Common myeloid progenitor, CD34-positive (primary cell): ENCODE measurements at regions not wholly inside any gene's neighbourhood (a gene's known extent, or its start where the extent isn't known, plus 50 kb on each side); places are given as distances from the start of the nearest gene placed in this dataset.
A peak's percentile ranks its signal among the peaks of the same experiment; 100 is the strongest.

Source experiments
- CTCF ChIA-PET: fragments of 350-600 bp; sonication (Branson Sonifier 250); formaldehyde crosslinking; loops from one replicate; lab custom pipeline; 2021; ENCODE audit warnings: antibody characterized with exemption; lab: Charles Lee
- POLR2A ChIA-PET: fragments of 350-600 bp; sonication (Branson Sonifier 250); formaldehyde crosslinking; loops from one replicate; lab custom pipeline; 2021; ENCODE audit warnings: antibody characterized with exemption; lab: Charles Lee
- DNase-seq, 3 donors: peaks; one replicate each; pipeline versions ENCODE4 v3.0.0 to v3.0.0-alpha.2; 2013
- H3K27ac ChIP-seq, 2 experiments: 1 replicate in 1 of 2; 2 replicates in 1 of 2; pipeline ENCODE4 v1.7.0; 2013; ENCODE audit warnings: inconsistent platforms in 2 of 2, low read length in 2 of 2, mild to moderate bottlenecking in 2 of 2, low read depth in 1 of 2, moderate library complexity in 1 of 2; ENCODE audit not compliant: severe bottlenecking in 2 of 2, insufficient read depth in 1 of 2, poor library complexity in 1 of 2
- H3K27me3 ChIP-seq, 5 experiments: replicated peaks in 2 of 5; 1 replicate in 3 of 5; 2 replicates in 2 of 5; pipeline versions ENCODE4 v1.6.1 to v1.7.0; 2013; ENCODE audit warnings: low read length in 4 of 5, mild to moderate bottlenecking in 2 of 5, moderate library complexity in 2 of 5, inconsistent platforms in 1 of 5; ENCODE audit not compliant: insufficient read depth in 5 of 5, control insufficient read depth in 4 of 5
- H3K36me3 ChIP-seq, 4 experiments: 1 replicate in 2 of 4; 2 replicates in 2 of 4; pipeline versions ENCODE4 v1.6.1 to v1.7.0; 2013; ENCODE audit warnings: low read length in 3 of 4, control low read depth in 1 of 4, mild to moderate bottlenecking in 1 of 4; ENCODE audit not compliant: control insufficient read depth in 4 of 4, insufficient read depth in 4 of 4
- H3K4me1 ChIP-seq, 4 experiments: 1 replicate in 3 of 4; 2 replicates in 1 of 4; pipeline versions ENCODE4 v1.6.1 to v1.7.1; 2013; ENCODE audit warnings: low read length in 3 of 4, mild to moderate bottlenecking in 3 of 4, control low read depth in 1 of 4, inconsistent platforms in 1 of 4, moderate library complexity in 1 of 4; ENCODE audit not compliant: control insufficient read depth in 4 of 4, insufficient read depth in 4 of 4; ENCODE audit errors: control extremely low read depth in 1 of 4
- H3K4me3 ChIP-seq, 7 experiments: 1 replicate in 4 of 7; 2 replicates in 3 of 7; pipeline versions ENCODE4 v1.5.1 to v1.7.0; 2013; ENCODE audit warnings: mild to moderate bottlenecking in 7 of 7, low read length in 6 of 7, moderate library complexity in 6 of 7, inconsistent platforms in 2 of 7, low read depth in 2 of 7, control low read depth in 1 of 7; ENCODE audit not compliant: insufficient read depth in 4 of 7, control insufficient read depth in 1 of 7; ENCODE audit errors: extremely low read depth in 1 of 7
- H3K9me3 ChIP-seq, 5 experiments: 1 replicate in 4 of 5; 2 replicates in 1 of 5; pipeline versions ENCODE4 v1.6.1 to v1.7.1; 2013; ENCODE audit warnings: low read length in 4 of 5, mild to moderate bottlenecking in 2 of 5, inconsistent platforms in 1 of 5, low read depth in 1 of 5, moderate library complexity in 1 of 5; ENCODE audit not compliant: control insufficient read depth in 4 of 5, insufficient read depth in 2 of 5; ENCODE audit errors: control extremely low read depth in 1 of 5
- WGBS: methylation state at CpG from one replicate; pipeline ENCODE4 v1.1.5; 2013; ENCODE audit not compliant: insufficient coverage; 5-methylcytosine and 5-hydroxymethylcytosine counted together

- ChIA-PET POLR2A (no interaction called here), CTCF (no interaction called here)
- Histone ChIP-seq H3K27ac (no peak overlapping the region), H3K4me3 (no peak overlapping the region), H3K36me3 (no peaks in the 10 kb centered on the region), H3K27me3 (no peaks in the 10 kb centered on the region), H3K4me1 (peaks cover 0 to 8% (median 0%) of the 10 kb centered on the region in 4 experiments), H3K9me3 (no peaks in the 10 kb centered on the region)
- 59% methylated on average over 3 of the region's 3 CpGs for WGBS
- DNase-seq: no peak
Measured at GRCh38 chrX:115503099-115503498, 57.9 kb upstream of the PLS3 start.

GRCh38 chrX:115504167-115504566 lies 56.8 kb upstream of the PLS3 start:
- 73% methylated on average over 2 of the region's 3 CpGs for WGBS
- CTCF ChIA-PET: no interaction called here

More at GRCh38 chrX:115504167-115504566, 56.8 kb upstream of the PLS3 start:
- POLR2A ChIA-PET: no interaction called here
- Histone ChIP-seq H3K27me3 (no peaks in the 10 kb centered on the region), H3K4me1 (peaks cover 0 to 6% (median 0%) of the 10 kb centered on the region in 4 experiments), H3K4me3 (no peak overlapping the region), H3K36me3 (no peaks in the 10 kb centered on the region), H3K27ac (no peak overlapping the region), H3K9me3 (no peaks in the 10 kb centered on the region)
- peak in 2 of 3 donors; percentile 15 to 22 for DNase-seq
